ENCODE measurements at regions not wholly inside any gene's neighbourhood (a gene's known extent, or its start where the extent isn't known, plus 50 kb on each side); places are given as distances from the start of the nearest gene placed in this dataset.

GRCh38 chr10:130809181-130809580 lies 502.3 kb downstream of the TCERG1L start:
- TF ChIP-seq, protein P1, sequence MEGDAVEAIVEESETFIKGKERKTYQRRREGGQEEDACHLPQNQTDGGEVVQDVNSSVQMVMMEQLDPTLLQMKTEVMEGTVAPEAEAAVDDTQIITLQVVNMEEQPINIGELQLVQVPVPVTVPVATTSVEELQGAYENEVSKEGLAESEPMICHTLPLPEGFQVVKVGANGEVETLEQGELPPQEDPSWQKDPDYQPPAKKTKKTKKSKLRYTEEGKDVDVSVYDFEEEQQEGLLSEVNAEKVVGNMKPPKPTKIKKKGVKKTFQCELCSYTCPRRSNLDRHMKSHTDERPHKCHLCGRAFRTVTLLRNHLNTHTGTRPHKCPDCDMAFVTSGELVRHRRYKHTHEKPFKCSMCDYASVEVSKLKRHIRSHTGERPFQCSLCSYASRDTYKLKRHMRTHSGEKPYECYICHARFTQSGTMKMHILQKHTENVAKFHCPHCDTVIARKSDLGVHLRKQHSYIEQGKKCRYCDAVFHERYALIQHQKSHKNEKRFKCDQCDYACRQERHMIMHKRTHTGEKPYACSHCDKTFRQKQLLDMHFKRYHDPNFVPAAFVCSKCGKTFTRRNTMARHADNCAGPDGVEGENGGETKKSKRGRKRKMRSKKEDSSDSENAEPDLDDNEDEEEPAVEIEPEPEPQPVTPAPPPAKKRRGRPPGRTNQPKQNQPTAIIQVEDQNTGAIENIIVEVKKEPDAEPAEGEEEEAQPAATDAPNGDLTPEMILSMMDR (IDR thresholded peaks at IDR 0.05; ENCODE audit: low read length): no peak
- no peak for TF ChIP-seq EZH2 (IDR thresholded peaks at IDR 0.05; ENCODE audit: borderline replicate concordance, low read length)
